SK-N-SH (cell line): ENCODE measurements at regions not wholly inside any gene's neighbourhood (a gene's known extent, or its start where the extent isn't known, plus 50 kb on each side); places are given as distances from the start of the nearest gene placed in this dataset.

ENCODE experiments used
- CTCF ChIA-PET: fragments of 300-600, 350-600 bp; formaldehyde crosslinking; extraction: SDS; loops from one replicate; lab custom pipeline; 2021; lab: Yijun Ruan, JAX
- POLR2A ChIA-PET: fragments of 350-600 bp; sonication (Branson Sonifier 250); formaldehyde crosslinking; extraction: SDS; loops from one replicate; lab custom pipeline; 2020; ENCODE audit warnings: antibody characterized with exemption, inconsistent platforms; lab: Yijun Ruan, JAX
- DNase-seq: peaks from one replicate; pipeline ENCODE4 v3.0.0; 2012
- H2AFZ ChIP-seq: fragments of 200-600 bp; sonication (generic); 2 replicates; pipeline ENCODE4 v1.8.1; 2016; ENCODE audit warnings: antibody characterized with exemption, mild to moderate bottlenecking, low read depth
- H3F3A ChIP-seq: fragments of 200-600 bp; sonication (generic); replicated peaks from 2 replicates; pipeline ENCODE3; 2016; ENCODE audit warnings: antibody characterized with exemption, mild to moderate bottlenecking; ENCODE audit not compliant: insufficient read depth
- H3K27ac ChIP-seq, 2 experiments: fragments of 200-500 bp in 1 of 2; fragments of 200-600 bp in 1 of 2; sonication (Bioruptor generic) in 1 of 2; sonication (generic), shearing (Covaris generic) in 1 of 2; 2 replicates each; pipeline versions ENCODE4 v1.5.1 to v1.6.1; 2014 to 2016; ENCODE audit warnings: low read depth in 2 of 2, inconsistent platforms in 1 of 2, low read length in 1 of 2, mild to moderate bottlenecking in 1 of 2, mixed read lengths in 1 of 2
- H3K27me3 ChIP-seq: fragments of 200-600 bp; sonication (generic), shearing (Covaris generic); 2 replicates; pipeline ENCODE4 v1.6.1; 2016; ENCODE audit warnings: mixed run types; ENCODE audit not compliant: insufficient read depth
- H3K36me3 ChIP-seq, 2 experiments: fragments of 200-500 bp in 1 of 2; fragments of 200-600 bp in 1 of 2; sonication (Bioruptor generic) in 1 of 2; sonication (generic) in 1 of 2; replicated peaks in 1 of 2; 2 replicates each; pipeline versions ENCODE3 to v1.5.1; 2014 to 2016; ENCODE audit warnings: low read length in 1 of 2, mild to moderate bottlenecking in 1 of 2; ENCODE audit not compliant: insufficient read depth in 2 of 2, control insufficient read depth in 1 of 2
- H3K4me1 ChIP-seq, 2 experiments: fragments of 200-500 bp in 1 of 2; fragments of 200-600 bp in 1 of 2; sonication (Bioruptor generic) in 1 of 2; sonication (generic), shearing (Covaris generic) in 1 of 2; 2 replicates each; pipeline versions ENCODE4 v1.5.1 to v1.6.1; 2014 to 2016; ENCODE audit warnings: low read depth in 1 of 2, low read length in 1 of 2, mixed run types in 1 of 2; ENCODE audit not compliant: insufficient read depth in 2 of 2, control insufficient read depth in 1 of 2
- H3K4me2 ChIP-seq: fragments of 200-600 bp; sonication (generic), shearing (Covaris generic); 2 replicates; pipeline ENCODE4 v1.6.1; 2017; ENCODE audit warnings: mixed run types
- H3K4me3 ChIP-seq, 2 experiments: fragments of 200-500 bp in 1 of 2; fragments of 200-600 bp in 1 of 2; sonication (Bioruptor generic) in 1 of 2; sonication (generic), shearing (Covaris generic) in 1 of 2; 2 replicates each; pipeline versions ENCODE4 v1.5.1 to v1.8.1; 2014 to 2016; ENCODE audit warnings: low read depth in 2 of 2, inconsistent platforms in 1 of 2, low read length in 1 of 2, mild to moderate bottlenecking in 1 of 2, mixed read lengths in 1 of 2, moderate library complexity in 1 of 2
- H3K79me2 ChIP-seq: fragments of 200-600 bp; sonication (generic); 2 replicates; pipeline ENCODE4 v1.8.1; 2017; ENCODE audit warnings: mild to moderate bottlenecking; ENCODE audit not compliant: insufficient read depth
- H3K9ac ChIP-seq: fragments of 200-600 bp; sonication (generic); 2 replicates; pipeline ENCODE4 v1.6.1; 2017; ENCODE audit warnings: mixed run types
- H3K9me2 ChIP-seq: fragments of 200-600 bp; sonication (generic); 2 replicates; pipeline ENCODE4 v1.6.1; 2017; ENCODE audit warnings: mixed run types
- H3K9me3 ChIP-seq: fragments of 200-600 bp; sonication (generic); 2 replicates; pipeline ENCODE4 v1.6.1; 2017; ENCODE audit warnings: mixed run types, mild to moderate bottlenecking, moderate library complexity
- H4K20me1 ChIP-seq: fragments of 200-600 bp; sonication (generic); 2 replicates; pipeline ENCODE4 v1.6.1; 2017; ENCODE audit warnings: mild to moderate bottlenecking, mixed run types; ENCODE audit not compliant: insufficient read depth
- CHD2 ChIP-seq: fragments of 150-350 bp; IDR thresholded peaks from 2 replicates; pipeline ENCODE4 v1.6.1; 2018; ENCODE audit warnings: low read length; ENCODE audit not compliant: partially characterized antibody
- ELF1 ChIP-seq: IDR thresholded peaks from 2 replicates; pipeline ENCODE4 v1.4.0; 2012
- FOXM1 ChIP-seq: IDR thresholded peaks from 2 replicates; pipeline ENCODE4 v1.4.0; 2012; ENCODE audit warnings: low read depth, mild to moderate bottlenecking
- JUND ChIP-seq: IDR thresholded peaks from 2 replicates; pipeline ENCODE4 v1.4.0; 2012
- NFIC ChIP-seq: IDR thresholded peaks from 2 replicates; pipeline ENCODE4 v1.4.0; 2012; ENCODE audit warnings: borderline replicate concordance
- NRF1 ChIP-seq: IDR thresholded peaks from 2 replicates; pipeline ENCODE4 v1.6.1; 2012; ENCODE audit warnings: low read depth, mild to moderate bottlenecking, low read length
- RAD21 ChIP-seq: IDR thresholded peaks from 2 replicates; pipeline ENCODE4 v1.6.1; 2012; ENCODE audit warnings: mild to moderate bottlenecking, low read length
- RCOR1 ChIP-seq: fragments of 150-350 bp; IDR thresholded peaks from 2 replicates; pipeline ENCODE4 v1.6.1; 2017; ENCODE audit warnings: antibody characterized with exemption, low read length
- SMC3 ChIP-seq: IDR thresholded peaks from 2 replicates; pipeline ENCODE4 v1.6.1; 2012; ENCODE audit warnings: low read depth, low read length, improper control_type of control experiment
- TAF1 ChIP-seq: IDR thresholded peaks from 2 replicates; pipeline ENCODE4 v1.6.1; 2012; ENCODE audit warnings: low read depth, mild to moderate bottlenecking, low read length, moderate library complexity, borderline replicate concordance
- USF2 ChIP-seq: fragments of 150-350 bp; IDR thresholded peaks from 2 replicates; pipeline ENCODE4 v1.6.1; 2017; ENCODE audit warnings: antibody characterized with exemption, low read length, low read depth, borderline replicate concordance
- WGBS: methylation state at CpG from one replicate; pipeline ENCODE4 v1.1.6; 2017; ENCODE audit warnings: low lambda C conversion rate; 5-methylcytosine and 5-hydroxymethylcytosine counted together
- TF ChIP-seq, protein P1 (sequence below): IDR thresholded peaks from 2 replicates; pipeline ENCODE4 v1.4.0; 2012; ENCODE audit warnings: low read depth, borderline replicate concordance
- TF ChIP-seq, protein P2 (sequence below): IDR thresholded peaks from 2 replicates; pipeline ENCODE4 v1.4.0; 2012; ENCODE audit warnings: low read depth, borderline replicate concordance
- TF ChIP-seq, protein P3 (sequence below): IDR thresholded peaks from 2 replicates; pipeline ENCODE4 v1.4.0; 2012; ENCODE audit warnings: low read depth
- TF ChIP-seq, protein P4 (sequence below): IDR thresholded peaks from 2 replicates; pipeline ENCODE4 v1.6.1; 2012; ENCODE audit warnings: mild to moderate bottlenecking, low read depth, low read length, moderate library complexity

DNA sequence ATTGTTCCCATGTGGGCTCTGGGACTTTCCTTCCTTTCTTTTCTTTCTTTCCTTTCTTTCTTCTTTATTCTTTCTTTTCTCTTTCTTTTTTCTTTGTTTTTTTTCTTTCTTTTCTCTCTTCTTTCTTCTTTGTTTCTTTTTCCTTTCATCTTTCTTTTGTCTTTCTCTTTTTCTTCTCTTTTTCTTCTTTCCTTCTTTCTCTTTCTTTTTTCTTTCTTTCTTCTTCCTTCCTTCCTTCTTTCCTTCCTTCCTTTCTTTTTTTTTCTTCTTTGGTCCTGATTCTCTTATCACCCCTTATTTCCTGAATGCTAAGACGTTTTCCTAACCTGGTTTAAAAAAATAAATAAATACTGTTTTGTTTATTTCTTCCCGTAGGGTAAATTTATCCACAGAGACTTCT, 93.2 kb downstream of the CRLF2 start:
- Histone ChIP-seq H3K9me2 (no peaks in the 10 kb centered on the region), H4K20me1 (no peaks in the 10 kb centered on the region), H2AFZ (no peak overlapping the region), H3K4me3 (no peak overlapping the region), H3K4me2 (no peak overlapping the region), H3F3A (no peaks in the 10 kb centered on the region), H3K9ac (no peak overlapping the region), H3K9me3 (no peaks in the 10 kb centered on the region), H3K79me2 (no peaks in the 10 kb centered on the region), H3K27ac (no peak overlapping the region), H3K27me3 (peaks cover 9% of the 10 kb centered on the region; the same call in 1 of the 2 replicates), H3K36me3 (no peaks in the 10 kb centered on the region), H3K4me1 (no peaks in the 10 kb centered on the region)
- DNase-seq, result no peak
- CTCF ChIA-PET, result no interaction called here
- WGBS, result 7% methylated on average over 2 of the region's 2 CpGs
- TF ChIP-seq USF2 (no peak), SMC3 (no peak), JUND (no peak), FOXM1 (no peak), CHD2 (no peak), NRF1 (no peak), ELF1 (no peak), TAF1 (no peak), RCOR1 (no peak), NFIC (no peak), RAD21 (no peak)
- TF ChIP-seq, protein P1, sequence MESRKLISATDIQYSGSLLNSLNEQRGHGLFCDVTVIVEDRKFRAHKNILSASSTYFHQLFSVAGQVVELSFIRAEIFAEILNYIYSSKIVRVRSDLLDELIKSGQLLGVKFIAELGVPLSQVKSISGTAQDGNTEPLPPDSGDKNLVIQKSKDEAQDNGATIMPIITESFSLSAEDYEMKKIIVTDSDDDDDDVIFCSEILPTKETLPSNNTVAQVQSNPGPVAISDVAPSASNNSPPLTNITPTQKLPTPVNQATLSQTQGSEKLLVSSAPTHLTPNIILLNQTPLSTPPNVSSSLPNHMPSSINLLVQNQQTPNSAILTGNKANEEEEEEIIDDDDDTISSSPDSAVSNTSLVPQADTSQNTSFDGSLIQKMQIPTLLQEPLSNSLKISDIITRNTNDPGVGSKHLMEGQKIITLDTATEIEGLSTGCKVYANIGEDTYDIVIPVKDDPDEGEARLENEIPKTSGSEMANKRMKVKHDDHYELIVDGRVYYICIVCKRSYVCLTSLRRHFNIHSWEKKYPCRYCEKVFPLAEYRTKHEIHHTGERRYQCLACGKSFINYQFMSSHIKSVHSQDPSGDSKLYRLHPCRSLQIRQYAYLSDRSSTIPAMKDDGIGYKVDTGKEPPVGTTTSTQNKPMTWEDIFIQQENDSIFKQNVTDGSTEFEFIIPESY, result no peak
- TF ChIP-seq, protein P2, sequence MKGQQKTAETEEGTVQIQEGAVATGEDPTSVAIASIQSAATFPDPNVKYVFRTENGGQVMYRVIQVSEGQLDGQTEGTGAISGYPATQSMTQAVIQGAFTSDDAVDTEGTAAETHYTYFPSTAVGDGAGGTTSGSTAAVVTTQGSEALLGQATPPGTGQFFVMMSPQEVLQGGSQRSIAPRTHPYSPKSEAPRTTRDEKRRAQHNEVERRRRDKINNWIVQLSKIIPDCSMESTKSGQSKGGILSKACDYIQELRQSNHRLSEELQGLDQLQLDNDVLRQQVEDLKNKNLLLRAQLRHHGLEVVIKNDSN, result no peak
- TF ChIP-seq, protein P3, sequence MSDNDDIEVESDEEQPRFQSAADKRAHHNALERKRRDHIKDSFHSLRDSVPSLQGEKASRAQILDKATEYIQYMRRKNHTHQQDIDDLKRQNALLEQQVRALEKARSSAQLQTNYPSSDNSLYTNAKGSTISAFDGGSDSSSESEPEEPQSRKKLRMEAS, result no peak
- TF ChIP-seq, protein P4, sequence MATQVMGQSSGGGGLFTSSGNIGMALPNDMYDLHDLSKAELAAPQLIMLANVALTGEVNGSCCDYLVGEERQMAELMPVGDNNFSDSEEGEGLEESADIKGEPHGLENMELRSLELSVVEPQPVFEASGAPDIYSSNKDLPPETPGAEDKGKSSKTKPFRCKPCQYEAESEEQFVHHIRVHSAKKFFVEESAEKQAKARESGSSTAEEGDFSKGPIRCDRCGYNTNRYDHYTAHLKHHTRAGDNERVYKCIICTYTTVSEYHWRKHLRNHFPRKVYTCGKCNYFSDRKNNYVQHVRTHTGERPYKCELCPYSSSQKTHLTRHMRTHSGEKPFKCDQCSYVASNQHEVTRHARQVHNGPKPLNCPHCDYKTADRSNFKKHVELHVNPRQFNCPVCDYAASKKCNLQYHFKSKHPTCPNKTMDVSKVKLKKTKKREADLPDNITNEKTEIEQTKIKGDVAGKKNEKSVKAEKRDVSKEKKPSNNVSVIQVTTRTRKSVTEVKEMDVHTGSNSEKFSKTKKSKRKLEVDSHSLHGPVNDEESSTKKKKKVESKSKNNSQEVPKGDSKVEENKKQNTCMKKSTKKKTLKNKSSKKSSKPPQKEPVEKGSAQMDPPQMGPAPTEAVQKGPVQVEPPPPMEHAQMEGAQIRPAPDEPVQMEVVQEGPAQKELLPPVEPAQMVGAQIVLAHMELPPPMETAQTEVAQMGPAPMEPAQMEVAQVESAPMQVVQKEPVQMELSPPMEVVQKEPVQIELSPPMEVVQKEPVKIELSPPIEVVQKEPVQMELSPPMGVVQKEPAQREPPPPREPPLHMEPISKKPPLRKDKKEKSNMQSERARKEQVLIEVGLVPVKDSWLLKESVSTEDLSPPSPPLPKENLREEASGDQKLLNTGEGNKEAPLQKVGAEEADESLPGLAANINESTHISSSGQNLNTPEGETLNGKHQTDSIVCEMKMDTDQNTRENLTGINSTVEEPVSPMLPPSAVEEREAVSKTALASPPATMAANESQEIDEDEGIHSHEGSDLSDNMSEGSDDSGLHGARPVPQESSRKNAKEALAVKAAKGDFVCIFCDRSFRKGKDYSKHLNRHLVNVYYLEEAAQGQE, result no peak
- POLR2A ChIA-PET, result no interaction called here
